GM23338 (cell line): ENCODE measurements at regions not wholly inside any gene's neighbourhood (a gene's known extent, or its start where the extent isn't known, plus 50 kb on each side); places are given as distances from the start of the nearest gene placed in this dataset.
A peak's percentile ranks its signal among the peaks of the same experiment; 100 is the strongest.

Experiments used
- ATAC-seq: fragments of 200-7000 bp; cut with Tn5 transposase; 3 replicates; pipeline ENCODE4 v1.9.1; 2020
- DNase-seq: peaks from one replicate; pipeline ENCODE4 v3.0.0-alpha.2; 2015; ENCODE audit warnings: low spot score
- H2AFZ ChIP-seq: fragments of 200-600 bp; sonication (generic); 2 replicates; pipeline ENCODE4 v1.8.0; 2016; ENCODE audit warnings: antibody characterized with exemption, mild to moderate bottlenecking, moderate library complexity
- H3F3A ChIP-seq: fragments of 200-600 bp; sonication (generic); replicated peaks from 2 replicates; pipeline ENCODE4 v1.8.0; 2017; ENCODE audit warnings: antibody characterized with exemption, mixed run types, low read depth
- H3K27ac ChIP-seq: fragments of 200-600 bp; sonication (generic); 2 replicates; pipeline ENCODE4 v1.6.1; 2016; ENCODE audit warnings: low read depth
- H3K27me3 ChIP-seq: fragments of 200-600 bp; sonication (generic); 2 replicates; pipeline ENCODE4 v1.8.0; 2016; ENCODE audit warnings: mild to moderate bottlenecking, mixed run types, moderate library complexity; ENCODE audit not compliant: insufficient read depth
- H3K36me3 ChIP-seq: fragments of 200-600 bp; sonication (generic); 2 replicates; pipeline ENCODE4 v1.8.0; 2016; ENCODE audit warnings: mild to moderate bottlenecking; ENCODE audit not compliant: insufficient read depth
- H3K4me1 ChIP-seq: fragments of 200-600 bp; sonication (generic); 2 replicates; pipeline ENCODE4 v1.8.0; 2016; ENCODE audit warnings: mild to moderate bottlenecking, moderate library complexity; ENCODE audit not compliant: insufficient read depth
- H3K4me2 ChIP-seq: fragments of 200-600 bp; sonication (generic); 2 replicates; pipeline ENCODE4 v1.7.1; 2017; ENCODE audit warnings: mixed run types
- H3K4me3 ChIP-seq: fragments of 200-600 bp; sonication (generic); 2 replicates; pipeline ENCODE4 v1.6.1; 2016; ENCODE audit warnings: mixed run types
- H3K79me2 ChIP-seq: fragments of 200-600 bp; sonication (generic); replicated peaks from 2 replicates; pipeline ENCODE4 v1.8.0; 2017; ENCODE audit warnings: mild to moderate bottlenecking; ENCODE audit not compliant: insufficient read depth
- H3K9me2 ChIP-seq: fragments of 200-600 bp; sonication (generic); 2 replicates; pipeline ENCODE4 v1.8.0; 2017; ENCODE audit not compliant: insufficient read depth
- H4K20me1 ChIP-seq: fragments of 200-600 bp; sonication (generic); replicated peaks from 2 replicates; pipeline ENCODE4 v1.8.0; 2017; ENCODE audit warnings: mild to moderate bottlenecking; ENCODE audit not compliant: insufficient read depth
- H3K27ac Mint-ChIP-seq: 2 replicates; pipeline ENCODE4 v1.8.0; 2020; ENCODE audit warnings: inconsistent platforms, mild to moderate bottlenecking, moderate library complexity, mixed read lengths
- H3K27me3 Mint-ChIP-seq: 3 replicates; pipeline ENCODE4 v1.8.0; 2022; ENCODE audit warnings: low read depth, mild to moderate bottlenecking, moderate library complexity, mixed read lengths, inconsistent platforms; ENCODE audit not compliant: insufficient read depth, poor library complexity
- H3K36me3 Mint-ChIP-seq: 3 replicates; pipeline ENCODE4 v1.8.0; 2021; ENCODE audit warnings: low read depth, mild to moderate bottlenecking, inconsistent platforms, moderate library complexity, mixed read lengths
- H3K4me1 Mint-ChIP-seq: 3 replicates; pipeline ENCODE4 v1.8.0; 2020; ENCODE audit warnings: mild to moderate bottlenecking, inconsistent platforms, mixed read lengths
- H3K4me3 Mint-ChIP-seq: 3 replicates; pipeline ENCODE4 v1.8.0; 2021; ENCODE audit warnings: moderate library complexity, mild to moderate bottlenecking, inconsistent platforms, mixed read lengths
- H3K9me3 Mint-ChIP-seq: 3 replicates; pipeline ENCODE4 v1.8.0; 2020; ENCODE audit warnings: moderate library complexity, mild to moderate bottlenecking, inconsistent platforms, mixed read lengths
- NANOG ChIP-seq: IDR thresholded peaks from 2 replicates; pipeline ENCODE4 v1.6.1; 2016; ENCODE audit warnings: antibody characterized with exemption, borderline replicate concordance
- TF ChIP-seq, protein P1 (sequence below), 2 experiments: fragments of 200-600 bp in 1 of 2; sonication (generic) in 1 of 2; conservative IDR thresholded peaks; 2 replicates each; pipeline versions ENCODE4 v1.5.1 to v1.6.1; 2016 to 2017; ENCODE audit warnings: antibody characterized with exemption in 2 of 2, low read depth in 2 of 2, mild to moderate bottlenecking in 2 of 2, moderate library complexity in 1 of 2
- TF ChIP-seq, protein P2 (sequence below): IDR thresholded peaks from 2 replicates; pipeline ENCODE4 v1.6.1; 2016; ENCODE audit warnings: antibody characterized with exemption

DNA sequence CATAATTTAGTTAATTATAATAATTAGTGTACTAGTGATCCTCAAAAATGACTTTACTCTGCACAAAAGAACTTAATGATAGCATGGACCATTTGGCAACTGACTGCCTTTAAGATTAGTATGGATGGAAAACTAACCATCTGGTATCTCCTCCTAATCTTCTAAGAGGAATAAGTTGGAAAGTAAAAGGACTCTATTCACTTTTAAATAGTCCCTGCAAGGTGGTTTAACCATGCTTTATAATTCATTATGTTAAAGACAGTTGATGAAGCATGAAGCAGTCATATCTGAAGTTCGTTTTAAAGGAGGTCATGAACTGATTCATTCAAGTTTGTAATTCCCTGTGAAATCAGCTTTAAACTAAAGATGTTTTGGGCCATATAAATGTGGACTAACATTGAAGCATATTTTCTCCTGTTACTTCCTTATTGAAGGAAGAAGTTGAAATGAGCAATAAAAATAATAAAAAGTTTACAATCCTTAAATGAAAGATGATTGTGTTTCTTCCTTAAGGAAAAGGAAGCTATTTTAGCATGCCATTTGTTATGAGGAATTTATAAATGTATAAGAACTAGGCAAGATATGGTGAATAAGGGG lies 446.0 kb downstream of the XIRP2 start:
- Mint-ChIP-seq H3K9me3 (peaks cover 7% of the 10 kb centered on the region; the same call in 2 of the 3 replicates), H3K27me3 (peaks cover 17% of the 10 kb centered on the region), H3K36me3 (peaks cover 12% of the 10 kb centered on the region; the same call in 2 of the 3 replicates), H3K4me1 (peaks cover 84% of the 10 kb centered on the region), H3K27ac (peak overlapping the region; percentile 92), H3K4me3 (peak overlapping the region; percentile 40; the same call in 2 of the 3 replicates)
- no peaks in the 10 kb centered on the region for H4K20me1 ChIP-seq
- H3K36me3 ChIP-seq, result no peaks in the 10 kb centered on the region
- no peak overlapping the region for H2AFZ ChIP-seq
- H3K9me2 ChIP-seq, result no peaks in the 10 kb centered on the region
- peak overlapping the region; percentile 59 for H3K4me2 ChIP-seq
- DNase-seq, result no peak
- ATAC-seq, result no peak
- TF ChIP-seq, protein P1, sequence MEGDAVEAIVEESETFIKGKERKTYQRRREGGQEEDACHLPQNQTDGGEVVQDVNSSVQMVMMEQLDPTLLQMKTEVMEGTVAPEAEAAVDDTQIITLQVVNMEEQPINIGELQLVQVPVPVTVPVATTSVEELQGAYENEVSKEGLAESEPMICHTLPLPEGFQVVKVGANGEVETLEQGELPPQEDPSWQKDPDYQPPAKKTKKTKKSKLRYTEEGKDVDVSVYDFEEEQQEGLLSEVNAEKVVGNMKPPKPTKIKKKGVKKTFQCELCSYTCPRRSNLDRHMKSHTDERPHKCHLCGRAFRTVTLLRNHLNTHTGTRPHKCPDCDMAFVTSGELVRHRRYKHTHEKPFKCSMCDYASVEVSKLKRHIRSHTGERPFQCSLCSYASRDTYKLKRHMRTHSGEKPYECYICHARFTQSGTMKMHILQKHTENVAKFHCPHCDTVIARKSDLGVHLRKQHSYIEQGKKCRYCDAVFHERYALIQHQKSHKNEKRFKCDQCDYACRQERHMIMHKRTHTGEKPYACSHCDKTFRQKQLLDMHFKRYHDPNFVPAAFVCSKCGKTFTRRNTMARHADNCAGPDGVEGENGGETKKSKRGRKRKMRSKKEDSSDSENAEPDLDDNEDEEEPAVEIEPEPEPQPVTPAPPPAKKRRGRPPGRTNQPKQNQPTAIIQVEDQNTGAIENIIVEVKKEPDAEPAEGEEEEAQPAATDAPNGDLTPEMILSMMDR (conservative IDR thresholded peaks at IDR 0.05; ENCODE audit: low read depth in 2 of 2), result no peak
- no peak for TF ChIP-seq NANOG
- peak overlapping the region; percentile 21; the same call in 1 of the 2 replicates for H3K4me3 ChIP-seq
- peaks cover 8% of the 10 kb centered on the region for H3F3A ChIP-seq
- H3K4me1 ChIP-seq, result peaks cover 79% of the 10 kb centered on the region
- H3K79me2 ChIP-seq, result peaks cover 95% of the 10 kb centered on the region
- peak overlapping the region; percentile 17; the same call in 1 of the 2 replicates for H3K27ac ChIP-seq
- H3K27me3 ChIP-seq, result no peaks in the 10 kb centered on the region

- Histone ChIP-seq H3K79me2 (peaks cover 95% of the 10 kb centered on the region), H4K20me1 (no peaks in the 10 kb centered on the region), H3K36me3 (no peaks in the 10 kb centered on the region), H3K9me2 (no peaks in the 10 kb centered on the region), H3K4me1 (peaks cover 72% of the 10 kb centered on the region), H3K27ac (peak overlapping the region; percentile 66), H2AFZ (no peak overlapping the region), H3K4me2 (peak overlapping the region; percentile 59), H3K4me3 (peak overlapping the region; percentile 21; the same call in 1 of the 2 replicates), H3F3A (peaks cover 8% of the 10 kb centered on the region), H3K27me3 (no peaks in the 10 kb centered on the region)
- Mint-ChIP-seq H3K27me3 (peaks cover 17% of the 10 kb centered on the region), H3K27ac (peak overlapping the region; percentile 68), H3K9me3 (peaks cover 7% of the 10 kb centered on the region; the same call in 2 of the 3 replicates), H3K4me3 (no peak overlapping the region; the same call in 2 of the 3 replicates), H3K36me3 (peaks cover 15% of the 10 kb centered on the region; the same call in 2 of the 3 replicates), H3K4me1 (peaks cover 82% of the 10 kb centered on the region)
- TF ChIP-seq, protein P1 (conservative IDR thresholded peaks at IDR 0.05; ENCODE audit: low read depth in 2 of 2), result peak in 1 of 2 experiments; percentile 42; a peak in 2 of 4 replicates
- TF ChIP-seq, protein P2, sequence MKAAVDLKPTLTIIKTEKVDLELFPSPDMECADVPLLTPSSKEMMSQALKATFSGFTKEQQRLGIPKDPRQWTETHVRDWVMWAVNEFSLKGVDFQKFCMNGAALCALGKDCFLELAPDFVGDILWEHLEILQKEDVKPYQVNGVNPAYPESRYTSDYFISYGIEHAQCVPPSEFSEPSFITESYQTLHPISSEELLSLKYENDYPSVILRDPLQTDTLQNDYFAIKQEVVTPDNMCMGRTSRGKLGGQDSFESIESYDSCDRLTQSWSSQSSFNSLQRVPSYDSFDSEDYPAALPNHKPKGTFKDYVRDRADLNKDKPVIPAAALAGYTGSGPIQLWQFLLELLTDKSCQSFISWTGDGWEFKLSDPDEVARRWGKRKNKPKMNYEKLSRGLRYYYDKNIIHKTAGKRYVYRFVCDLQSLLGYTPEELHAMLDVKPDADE, result no peak
- peak; percentile 11 for ATAC-seq
- peak; percentile 61 for DNase-seq
Measured at GRCh38 chr2:167333245-167333644, 445.0 kb downstream of the XIRP2 start.
